ENCODE measurements at regions not wholly inside any gene's neighbourhood (a gene's known extent, or its start where the extent isn't known, plus 50 kb on each side); places are given as distances from the start of the nearest gene placed in this dataset.

DNA sequence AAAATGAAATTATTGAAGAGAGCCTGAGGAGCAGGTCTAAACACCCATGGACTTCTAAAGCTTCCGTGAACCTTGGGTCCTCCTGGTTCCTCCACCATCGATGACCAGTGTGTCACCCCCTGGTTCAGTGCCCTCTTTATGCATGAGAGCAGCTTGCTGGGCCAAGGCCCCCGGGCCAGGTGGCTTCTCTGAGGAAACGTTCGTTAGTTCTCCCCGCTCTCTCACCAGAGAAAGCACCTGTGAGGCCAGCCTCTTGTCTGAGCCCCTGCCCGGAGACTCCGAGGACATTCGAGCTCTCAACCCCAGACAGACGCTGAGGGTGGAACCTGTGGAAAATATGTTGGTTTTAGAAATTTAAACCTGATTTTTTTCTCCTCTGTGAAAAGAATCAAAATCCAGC lies 92.4 kb downstream of the GLI2 start:
- TF ChIP-seq SUZ12 (IDR thresholded peaks at IDR 0.05): no peak
- no peak for TF ChIP-seq HDGF (IDR thresholded peaks at IDR 0.05; ENCODE audit: borderline replicate concordance)
- no peak for TF ChIP-seq LEF1 (IDR thresholded peaks at IDR 0.05; ENCODE audit: borderline replicate concordance)
- TF ChIP-seq ARNT (IDR thresholded peaks at IDR 0.05): no peak
- TF ChIP-seq FOXM1 (IDR thresholded peaks at IDR 0.05; ENCODE audit: borderline replicate concordance): no peak
- TF ChIP-seq CTBP1 (IDR thresholded peaks at IDR 0.05; ENCODE audit: borderline replicate concordance): no peak
- TF ChIP-seq, protein P1, sequence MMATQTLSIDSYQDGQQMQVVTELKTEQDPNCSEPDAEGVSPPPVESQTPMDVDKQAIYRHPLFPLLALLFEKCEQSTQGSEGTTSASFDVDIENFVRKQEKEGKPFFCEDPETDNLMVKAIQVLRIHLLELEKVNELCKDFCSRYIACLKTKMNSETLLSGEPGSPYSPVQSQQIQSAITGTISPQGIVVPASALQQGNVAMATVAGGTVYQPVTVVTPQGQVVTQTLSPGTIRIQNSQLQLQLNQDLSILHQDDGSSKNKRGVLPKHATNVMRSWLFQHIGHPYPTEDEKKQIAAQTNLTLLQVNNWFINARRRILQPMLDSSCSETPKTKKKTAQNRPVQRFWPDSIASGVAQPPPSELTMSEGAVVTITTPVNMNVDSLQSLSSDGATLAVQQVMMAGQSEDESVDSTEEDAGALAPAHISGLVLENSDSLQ (IDR thresholded peaks at IDR 0.05): no peak
- TF ChIP-seq SP1 (IDR thresholded peaks at IDR 0.05): no peak
- no peak for TF ChIP-seq FOXA1 (IDR thresholded peaks at IDR 0.05)
- TF ChIP-seq FOXK2 (IDR thresholded peaks at IDR 0.05): no peak
